ENCODE measurements at regions not wholly inside any gene's neighbourhood (a gene's known extent, or its start where the extent isn't known, plus 50 kb on each side); places are given as distances from the start of the nearest gene placed in this dataset.
A peak's percentile ranks its signal among the peaks of the same experiment; 100 is the strongest.

DNA sequence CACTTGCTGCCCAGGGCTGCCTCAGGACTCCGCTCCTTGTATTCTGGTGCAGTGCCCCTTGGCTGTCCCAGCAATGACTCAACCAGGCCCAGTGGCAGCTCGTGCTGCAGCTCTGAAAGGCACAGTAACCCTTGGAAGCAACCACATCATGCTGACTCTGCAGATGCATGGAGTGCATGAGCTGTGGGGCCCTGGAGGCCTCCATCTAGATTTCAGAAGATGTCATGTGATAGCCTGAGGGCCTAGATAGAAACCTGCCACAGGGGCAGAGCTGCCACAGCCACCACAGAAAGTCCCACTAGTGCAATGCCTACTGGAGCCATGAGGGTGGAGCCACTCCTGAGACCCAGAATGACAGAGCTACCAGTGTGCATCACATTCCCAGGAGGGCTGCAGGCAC lies 117.1 kb upstream of the SMAD3 start:
- DNase-seq (ENCODE audit: low read depth): peak; percentile 26
- TF ChIP-seq, protein P1, sequence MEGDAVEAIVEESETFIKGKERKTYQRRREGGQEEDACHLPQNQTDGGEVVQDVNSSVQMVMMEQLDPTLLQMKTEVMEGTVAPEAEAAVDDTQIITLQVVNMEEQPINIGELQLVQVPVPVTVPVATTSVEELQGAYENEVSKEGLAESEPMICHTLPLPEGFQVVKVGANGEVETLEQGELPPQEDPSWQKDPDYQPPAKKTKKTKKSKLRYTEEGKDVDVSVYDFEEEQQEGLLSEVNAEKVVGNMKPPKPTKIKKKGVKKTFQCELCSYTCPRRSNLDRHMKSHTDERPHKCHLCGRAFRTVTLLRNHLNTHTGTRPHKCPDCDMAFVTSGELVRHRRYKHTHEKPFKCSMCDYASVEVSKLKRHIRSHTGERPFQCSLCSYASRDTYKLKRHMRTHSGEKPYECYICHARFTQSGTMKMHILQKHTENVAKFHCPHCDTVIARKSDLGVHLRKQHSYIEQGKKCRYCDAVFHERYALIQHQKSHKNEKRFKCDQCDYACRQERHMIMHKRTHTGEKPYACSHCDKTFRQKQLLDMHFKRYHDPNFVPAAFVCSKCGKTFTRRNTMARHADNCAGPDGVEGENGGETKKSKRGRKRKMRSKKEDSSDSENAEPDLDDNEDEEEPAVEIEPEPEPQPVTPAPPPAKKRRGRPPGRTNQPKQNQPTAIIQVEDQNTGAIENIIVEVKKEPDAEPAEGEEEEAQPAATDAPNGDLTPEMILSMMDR (conservative IDR thresholded peaks at IDR 0.05; ENCODE audit: low read length): no peak
- H3K4me3 ChIP-seq (ENCODE audit: low read length): no peak overlapping the region

DNA sequence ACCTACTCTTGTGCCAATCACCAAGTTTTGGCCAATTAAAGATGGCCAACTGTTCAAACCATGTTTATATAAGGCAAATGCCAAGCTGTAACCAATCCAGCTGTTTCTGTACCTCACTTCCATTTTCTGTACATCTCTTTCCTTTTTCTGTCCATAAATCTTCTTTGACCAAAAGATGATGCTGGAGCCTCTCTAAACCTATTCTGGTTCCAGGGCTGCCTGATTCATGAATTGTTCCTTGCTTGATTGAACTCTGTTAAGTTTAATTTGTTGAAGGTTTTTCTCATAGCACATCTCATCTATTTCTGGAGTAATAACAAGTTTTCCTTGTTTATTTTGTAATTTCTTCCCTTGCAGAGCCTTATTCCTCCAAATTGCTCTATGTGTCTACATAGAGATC lies 115.3 kb upstream of the SMAD3 start:
- TF ChIP-seq, protein P1 (conservative IDR thresholded peaks at IDR 0.05; ENCODE audit: low read length): no peak
- DNase-seq (ENCODE audit: low read depth): no peak
- no peak overlapping the region for H3K4me3 ChIP-seq (ENCODE audit: low read length)

DNA sequence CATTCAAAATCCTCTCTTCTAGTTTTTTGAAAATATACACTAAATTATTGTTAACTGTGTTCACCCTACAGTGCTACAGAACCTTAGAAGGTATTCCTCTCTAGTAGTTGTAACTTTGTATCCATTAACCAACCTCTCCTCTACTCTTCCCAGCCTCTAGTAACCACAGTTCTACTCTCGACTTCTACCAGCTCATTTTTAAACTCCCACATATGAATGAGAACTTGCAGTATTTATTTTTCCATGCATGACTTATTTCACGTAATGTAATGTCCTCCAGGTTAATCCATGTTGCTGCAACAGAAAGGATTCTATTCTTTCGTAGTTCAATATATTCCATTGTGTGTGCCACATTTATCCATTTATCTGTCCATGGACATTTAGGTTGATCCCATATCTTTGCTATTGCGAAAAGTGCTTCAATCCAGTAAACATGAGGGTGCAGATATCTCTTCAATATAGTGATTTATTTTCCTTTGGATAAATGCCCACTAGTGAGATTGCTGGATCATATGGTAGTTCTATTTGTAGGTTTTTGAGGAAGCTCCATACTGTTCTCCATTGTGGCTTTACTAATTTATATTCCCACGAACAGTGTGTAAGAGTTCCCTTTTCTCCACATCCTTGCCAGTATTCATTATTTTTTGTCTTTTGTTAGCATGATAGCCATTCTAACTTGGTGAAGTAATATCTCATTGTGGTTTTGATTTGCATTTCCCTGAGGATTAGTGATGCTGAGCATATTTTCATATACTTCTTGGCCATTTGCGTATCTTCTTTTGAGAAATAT lies 113.7 kb upstream of the SMAD3 start:
- TF ChIP-seq, protein P1 (conservative IDR thresholded peaks at IDR 0.05; ENCODE audit: low read length): no peak
- H3K4me3 ChIP-seq (ENCODE audit: low read length): no peak overlapping the region
- DNase-seq (ENCODE audit: low read depth): peak; percentile 53

DNA sequence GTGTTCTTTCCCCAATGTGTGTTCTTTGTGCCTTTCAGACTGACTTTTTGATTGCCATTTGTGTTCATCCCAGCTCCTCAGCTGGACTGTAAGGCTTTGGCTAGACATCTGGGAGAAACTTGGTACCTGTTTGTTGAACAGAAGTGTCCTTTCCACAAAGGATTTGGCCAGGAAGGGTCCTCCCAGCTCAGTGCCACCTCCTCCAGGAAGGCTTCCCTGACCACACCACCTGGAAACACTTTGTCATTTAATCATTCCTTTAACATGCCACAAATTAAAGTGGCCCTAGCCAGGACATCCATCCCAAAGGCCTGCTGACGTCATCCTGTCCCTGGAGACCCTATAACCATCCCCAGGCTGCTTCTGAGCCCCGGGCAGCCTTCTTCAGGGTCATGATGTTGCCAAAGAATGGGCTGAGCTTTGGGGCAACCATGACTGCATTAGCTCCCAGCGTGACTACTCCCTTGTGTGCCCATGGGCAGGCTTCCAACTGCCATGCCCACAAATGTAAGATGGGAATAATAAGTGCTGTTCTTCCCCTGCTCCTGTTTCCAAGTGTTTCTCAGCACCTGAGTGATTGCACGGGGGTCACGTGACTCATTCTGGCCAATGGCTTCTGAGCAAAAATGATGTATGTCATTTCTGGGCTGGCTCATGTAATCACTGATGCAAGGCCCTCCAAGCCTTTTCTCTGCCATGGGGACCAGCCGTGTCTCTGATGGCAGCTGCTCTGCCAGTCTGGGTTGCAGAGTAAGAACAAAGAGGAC lies 112.5 kb upstream of the SMAD3 start:
- TF ChIP-seq, protein P1 (conservative IDR thresholded peaks at IDR 0.05; ENCODE audit: low read length): no peak
- no peak for DNase-seq (ENCODE audit: low read depth)

DNA sequence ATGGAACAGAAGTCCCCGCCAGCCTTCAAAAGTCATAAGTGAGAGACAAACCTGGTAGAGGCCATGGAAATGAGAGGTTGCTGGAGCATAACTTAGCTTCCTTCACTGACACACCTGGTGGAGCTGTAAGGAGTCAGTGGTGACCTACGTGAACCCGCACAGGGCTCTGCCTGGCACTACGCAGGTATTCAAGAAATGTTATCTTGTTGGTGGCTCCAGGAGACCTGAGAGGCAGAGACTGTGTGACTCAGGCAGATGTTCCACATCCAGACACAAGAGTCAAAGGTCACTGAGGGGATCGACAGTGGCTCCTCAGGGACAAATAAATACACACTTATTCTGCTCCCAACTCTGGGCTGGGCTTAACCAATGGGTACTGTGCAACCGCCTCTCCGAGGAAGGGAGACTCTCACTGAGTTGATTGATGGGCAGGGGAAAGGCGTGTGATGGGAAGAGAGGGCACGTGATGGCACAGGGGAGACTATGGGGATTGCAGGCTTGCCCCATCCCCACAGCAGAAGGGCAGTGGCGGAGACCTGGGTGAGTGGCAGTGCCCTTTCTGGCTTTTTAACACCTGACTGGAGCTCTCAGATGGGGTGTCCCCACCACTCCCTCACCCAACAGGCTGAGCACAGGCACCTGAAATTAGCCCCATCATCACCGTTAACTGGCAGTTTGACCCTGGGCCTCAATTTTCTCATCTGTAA lies 111.7 kb upstream of the SMAD3 start:
- TF ChIP-seq, protein P1 (conservative IDR thresholded peaks at IDR 0.05; ENCODE audit: low read length): no peak

More for the DNA sequence above, 112.5 kb upstream of the SMAD3 start:
- no peak overlapping the region for H3K4me3 ChIP-seq (ENCODE audit: low read length)

DNA sequence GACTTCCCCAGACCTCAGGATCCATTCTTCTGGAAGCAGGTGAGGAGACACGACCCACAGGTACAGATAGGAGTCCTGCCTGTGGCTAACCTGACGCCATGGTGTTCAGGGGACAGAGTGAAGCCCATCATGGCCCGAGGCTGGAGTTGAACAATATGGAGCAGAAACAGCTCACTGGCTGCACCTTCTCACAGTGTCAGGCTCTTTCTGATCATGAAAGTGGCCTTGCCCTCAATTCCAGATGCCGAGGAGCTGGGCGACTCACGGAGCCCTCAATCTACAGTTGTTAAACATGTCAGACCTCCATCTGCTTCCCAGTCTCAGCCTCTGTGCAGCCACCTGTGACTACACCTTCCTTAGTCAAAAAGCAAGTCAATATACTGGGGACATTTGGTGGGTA lies 110.8 kb upstream of the SMAD3 start:
- no peak for DNase-seq (ENCODE audit: low read depth)
- no peak overlapping the region for H3K4me3 ChIP-seq (ENCODE audit: low read length)
- TF ChIP-seq, protein P1 (conservative IDR thresholded peaks at IDR 0.05; ENCODE audit: low read length): no peak

More for the DNA sequence above, 111.7 kb upstream of the SMAD3 start:
- no peak for DNase-seq (ENCODE audit: low read depth)
- H3K4me3 ChIP-seq (ENCODE audit: low read length): no peak overlapping the region
